ENCODE measurements at regions not wholly inside any gene's neighbourhood (a gene's known extent, or its start where the extent isn't known, plus 50 kb on each side); places are given as distances from the start of the nearest gene placed in this dataset.

DNA sequence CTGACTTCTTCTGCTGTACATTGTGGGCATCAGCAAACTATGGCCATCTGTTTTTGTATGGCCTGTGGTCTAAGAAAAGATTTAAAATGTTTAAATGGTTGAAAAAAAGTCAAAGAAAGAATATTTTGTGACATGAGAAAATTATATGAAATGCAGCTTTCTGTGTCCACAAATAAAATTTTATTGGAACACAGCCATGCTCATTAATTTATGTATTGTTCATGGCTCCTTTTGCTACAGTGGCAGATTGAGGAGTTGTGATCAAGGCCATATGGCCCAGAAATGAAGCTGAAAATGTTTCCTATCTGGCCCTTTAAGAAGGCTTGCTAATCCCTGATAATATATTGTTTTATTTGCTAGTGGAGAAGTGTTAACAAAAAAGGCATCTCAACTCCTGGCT, 162.0 kb downstream of the SLC4A3 start:
- H3K36me3 ChIP-seq (ENCODE audit: control insufficient read depth in 2 of 2, insufficient read depth in 2 of 2, low read length in 2 of 2), result no peaks in the 10 kb centered on the region
- no peak overlapping the region for H3K4me3 ChIP-seq (ENCODE audit: low read length in 2 of 2)
- no peak overlapping the region for H3K9ac ChIP-seq (ENCODE audit: low read depth in 1 of 2, low read length in 2 of 2)
- H3K4me1 ChIP-seq (ENCODE audit: control insufficient read depth in 2 of 2, insufficient read depth in 2 of 2, low read length in 2 of 2), result no peaks in the 10 kb centered on the region
- no peaks in the 10 kb centered on the region for H3K27me3 ChIP-seq (ENCODE audit: control insufficient read depth in 2 of 2, insufficient read depth in 2 of 2, low read length in 2 of 2)
- no peak overlapping the region for H3K27ac ChIP-seq (ENCODE audit: low read depth in 2 of 2, low read length in 2 of 2)
- no peaks in the 10 kb centered on the region for H3K9me3 ChIP-seq (ENCODE audit: control insufficient read depth in 2 of 2, low read length in 2 of 2)

DNA sequence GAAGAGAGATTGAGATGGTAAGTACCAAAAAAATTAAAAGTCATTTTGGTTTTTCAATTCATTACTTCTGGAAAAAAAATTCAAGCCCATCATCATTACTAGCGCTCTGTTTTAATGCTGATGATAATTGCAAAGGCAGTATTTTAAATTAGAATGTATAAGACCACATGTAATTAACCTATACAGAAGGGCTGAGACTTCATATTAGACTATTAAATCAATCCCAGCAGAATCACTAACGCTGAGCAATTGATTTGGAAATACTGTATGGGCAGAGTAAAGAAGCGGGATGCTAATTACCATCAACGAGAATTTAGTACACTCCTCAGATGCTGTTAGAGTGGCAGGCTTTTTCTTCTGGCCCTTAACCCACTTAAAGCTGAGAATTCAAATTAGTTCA, 165.0 kb downstream of the SLC4A3 start:
- H3K4me1 ChIP-seq (ENCODE audit: control insufficient read depth in 2 of 2, insufficient read depth in 2 of 2, low read length in 2 of 2), result no peaks in the 10 kb centered on the region
- H3K27me3 ChIP-seq (ENCODE audit: control insufficient read depth in 2 of 2, insufficient read depth in 2 of 2, low read length in 2 of 2), result no peaks in the 10 kb centered on the region
- H3K4me3 ChIP-seq (ENCODE audit: low read length in 2 of 2), result no peak overlapping the region
- H3K36me3 ChIP-seq (ENCODE audit: control insufficient read depth in 2 of 2, insufficient read depth in 2 of 2, low read length in 2 of 2), result no peaks in the 10 kb centered on the region
- no peak overlapping the region for H3K9ac ChIP-seq (ENCODE audit: low read depth in 1 of 2, low read length in 2 of 2)
- H3K27ac ChIP-seq (ENCODE audit: low read depth in 2 of 2, low read length in 2 of 2), result no peak overlapping the region
- H3K9me3 ChIP-seq (ENCODE audit: control insufficient read depth in 2 of 2, low read length in 2 of 2), result no peaks in the 10 kb centered on the region

DNA sequence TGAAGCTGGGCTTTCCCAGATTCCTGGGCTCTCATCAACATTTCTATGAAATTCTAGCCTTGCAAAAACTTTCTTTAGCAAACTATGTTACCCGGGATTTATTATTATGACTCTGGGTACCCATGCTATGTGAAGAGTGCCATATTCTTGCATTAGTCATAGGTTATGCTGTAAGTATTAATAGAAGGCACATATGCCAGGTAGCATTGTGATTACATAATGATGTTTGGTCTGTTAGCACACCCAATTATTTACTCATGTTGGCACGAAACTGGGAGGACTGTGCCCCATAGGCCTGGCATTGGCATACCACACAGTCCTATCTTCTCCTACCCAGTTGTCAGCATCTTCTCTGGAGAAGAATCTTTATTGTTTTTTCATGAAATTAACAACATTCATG, 171.0 kb downstream of the SLC4A3 start:
- no peaks in the 10 kb centered on the region for H3K36me3 ChIP-seq (ENCODE audit: control insufficient read depth in 2 of 2, insufficient read depth in 2 of 2, low read length in 2 of 2)
- H3K27me3 ChIP-seq (ENCODE audit: control insufficient read depth in 2 of 2, insufficient read depth in 2 of 2, low read length in 2 of 2), result no peaks in the 10 kb centered on the region
- H3K9ac ChIP-seq (ENCODE audit: low read depth in 1 of 2, low read length in 2 of 2), result no peak overlapping the region
- no peak overlapping the region for H3K4me3 ChIP-seq (ENCODE audit: low read length in 2 of 2)
- H3K4me1 ChIP-seq (ENCODE audit: control insufficient read depth in 2 of 2, insufficient read depth in 2 of 2, low read length in 2 of 2), result no peaks in the 10 kb centered on the region
- no peak overlapping the region for H3K27ac ChIP-seq (ENCODE audit: low read depth in 2 of 2, low read length in 2 of 2)
- no peaks in the 10 kb centered on the region for H3K9me3 ChIP-seq (ENCODE audit: control insufficient read depth in 2 of 2, low read length in 2 of 2)

DNA sequence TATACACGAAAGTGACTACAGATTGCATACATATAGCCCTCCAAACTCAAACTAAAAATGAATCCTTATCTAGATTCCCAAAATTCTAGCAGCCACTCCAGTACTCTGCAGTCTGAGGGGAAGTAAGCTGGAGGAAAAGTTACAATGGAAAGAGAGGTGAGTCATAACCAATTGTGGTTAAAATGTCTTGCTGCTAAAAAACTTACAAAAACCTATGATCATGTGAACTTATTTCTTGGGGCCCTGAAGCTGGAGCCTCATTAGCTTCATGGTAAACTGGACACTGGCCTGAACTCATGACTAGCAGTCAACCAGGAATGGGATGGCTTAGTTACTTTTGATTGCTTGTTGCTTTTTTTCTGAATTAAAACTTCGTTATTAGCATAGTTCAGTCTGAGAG, 175.9 kb downstream of the SLC4A3 start:
- no peaks in the 10 kb centered on the region for H3K36me3 ChIP-seq (ENCODE audit: control insufficient read depth in 2 of 2, insufficient read depth in 2 of 2, low read length in 2 of 2)
- H3K9ac ChIP-seq (ENCODE audit: low read depth in 1 of 2, low read length in 2 of 2), result no peak overlapping the region
- no peak overlapping the region for H3K4me3 ChIP-seq (ENCODE audit: low read length in 2 of 2)
- H3K4me1 ChIP-seq (ENCODE audit: control insufficient read depth in 2 of 2, insufficient read depth in 2 of 2, low read length in 2 of 2), result no peaks in the 10 kb centered on the region
- no peak overlapping the region for H3K27ac ChIP-seq (ENCODE audit: low read depth in 2 of 2, low read length in 2 of 2)
- H3K27me3 ChIP-seq (ENCODE audit: control insufficient read depth in 2 of 2, insufficient read depth in 2 of 2, low read length in 2 of 2), result no peaks in the 10 kb centered on the region
- H3K9me3 ChIP-seq (ENCODE audit: control insufficient read depth in 2 of 2, low read length in 2 of 2), result no peaks in the 10 kb centered on the region

DNA sequence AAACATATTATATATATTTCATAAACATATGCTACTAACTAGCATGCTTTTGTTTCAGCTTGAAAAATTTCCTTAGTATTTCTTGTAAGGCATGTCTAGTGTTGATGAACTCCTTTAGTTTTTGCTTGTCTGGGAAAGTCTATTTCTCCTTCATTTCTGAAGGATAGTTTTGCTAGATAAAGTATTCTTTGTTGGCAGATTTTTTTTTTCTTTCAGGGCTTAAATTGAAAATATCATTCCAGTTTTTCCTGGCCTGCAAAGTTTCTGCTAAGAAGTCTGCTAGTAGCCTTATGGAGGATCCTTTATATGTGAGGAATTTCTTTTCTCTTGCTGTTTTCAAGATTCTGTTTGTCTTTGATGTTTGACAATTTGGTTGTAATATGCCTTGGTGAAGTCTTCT, 183.5 kb downstream of the SLC4A3 start:
- H3K4me3 ChIP-seq (ENCODE audit: low read length in 2 of 2), result no peak overlapping the region
- H3K9ac ChIP-seq (ENCODE audit: low read depth in 1 of 2, low read length in 2 of 2), result no peak overlapping the region
- H3K9me3 ChIP-seq (ENCODE audit: control insufficient read depth in 2 of 2, low read length in 2 of 2), result no peaks in the 10 kb centered on the region
- H3K27me3 ChIP-seq (ENCODE audit: control insufficient read depth in 2 of 2, insufficient read depth in 2 of 2, low read length in 2 of 2), result no peaks in the 10 kb centered on the region
- no peaks in the 10 kb centered on the region for H3K36me3 ChIP-seq (ENCODE audit: control insufficient read depth in 2 of 2, insufficient read depth in 2 of 2, low read length in 2 of 2)
- H3K27ac ChIP-seq (ENCODE audit: low read depth in 2 of 2, low read length in 2 of 2), result no peak overlapping the region
- H3K4me1 ChIP-seq (ENCODE audit: control insufficient read depth in 2 of 2, insufficient read depth in 2 of 2, low read length in 2 of 2), result no peaks in the 10 kb centered on the region

DNA sequence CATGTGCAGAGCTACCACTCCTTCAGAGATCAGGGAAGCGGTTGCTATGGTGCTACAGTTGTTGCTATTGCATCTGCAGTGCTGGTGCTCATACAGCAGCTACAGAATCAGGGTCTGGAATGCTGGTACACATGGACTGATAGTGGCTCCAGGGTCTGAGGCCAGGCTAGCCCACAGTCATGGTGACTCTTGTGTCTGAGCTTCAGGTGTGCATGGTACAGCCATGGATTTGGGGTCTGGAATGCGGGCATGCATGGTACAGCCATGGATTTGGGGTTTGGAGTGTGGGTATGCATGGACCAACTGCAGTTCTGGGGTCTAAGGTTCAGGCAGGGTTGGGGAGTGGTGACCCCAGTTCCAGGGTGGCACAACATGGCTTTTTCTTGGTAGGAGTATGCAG, 185.2 kb downstream of the SLC4A3 start:
- Histone ChIP-seq H3K9me3 (ENCODE audit: control insufficient read depth in 2 of 2, low read length in 2 of 2) (no peaks in the 10 kb centered on the region), H3K4me3 (ENCODE audit: low read length in 2 of 2) (no peak overlapping the region), H3K4me1 (ENCODE audit: control insufficient read depth in 2 of 2, insufficient read depth in 2 of 2, low read length in 2 of 2) (no peaks in the 10 kb centered on the region), H3K27me3 (ENCODE audit: control insufficient read depth in 2 of 2, insufficient read depth in 2 of 2, low read length in 2 of 2) (no peaks in the 10 kb centered on the region), H3K27ac (ENCODE audit: low read depth in 2 of 2, low read length in 2 of 2) (no peak overlapping the region), H3K9ac (ENCODE audit: low read depth in 1 of 2, low read length in 2 of 2) (no peak overlapping the region), H3K36me3 (ENCODE audit: control insufficient read depth in 2 of 2, insufficient read depth in 2 of 2, low read length in 2 of 2) (no peaks in the 10 kb centered on the region)

DNA sequence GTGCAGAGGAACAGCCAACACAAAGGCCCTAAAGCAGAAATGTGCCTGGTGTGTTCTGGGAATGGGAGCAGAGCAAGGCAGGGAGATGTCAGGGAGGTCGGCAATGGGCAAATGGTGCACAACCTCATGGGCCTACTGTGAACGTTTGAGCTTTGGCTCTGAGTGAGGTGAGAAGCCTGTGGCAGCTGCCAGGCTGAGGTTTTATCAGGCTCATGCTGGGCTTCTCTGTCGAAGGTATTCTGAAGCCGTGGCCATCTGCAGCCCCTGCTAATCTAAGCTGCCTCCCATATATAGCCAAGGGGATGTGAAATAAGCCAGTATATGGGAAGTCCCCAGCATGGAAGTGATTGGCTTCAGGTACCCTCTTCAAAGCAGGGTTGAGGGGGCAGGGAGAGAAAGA, 193.3 kb downstream of the SLC4A3 start:
- no peaks in the 10 kb centered on the region for H3K36me3 ChIP-seq (ENCODE audit: control insufficient read depth in 2 of 2, insufficient read depth in 2 of 2, low read length in 2 of 2)
- no peaks in the 10 kb centered on the region for H3K4me1 ChIP-seq (ENCODE audit: control insufficient read depth in 2 of 2, insufficient read depth in 2 of 2, low read length in 2 of 2)
- H3K9me3 ChIP-seq (ENCODE audit: control insufficient read depth in 2 of 2, low read length in 2 of 2), result no peaks in the 10 kb centered on the region
- H3K4me3 ChIP-seq (ENCODE audit: low read length in 2 of 2), result no peak overlapping the region
- no peak overlapping the region for H3K27ac ChIP-seq (ENCODE audit: low read depth in 2 of 2, low read length in 2 of 2)
- no peak overlapping the region for H3K9ac ChIP-seq (ENCODE audit: low read depth in 1 of 2, low read length in 2 of 2)
- no peaks in the 10 kb centered on the region for H3K27me3 ChIP-seq (ENCODE audit: control insufficient read depth in 2 of 2, insufficient read depth in 2 of 2, low read length in 2 of 2)

DNA sequence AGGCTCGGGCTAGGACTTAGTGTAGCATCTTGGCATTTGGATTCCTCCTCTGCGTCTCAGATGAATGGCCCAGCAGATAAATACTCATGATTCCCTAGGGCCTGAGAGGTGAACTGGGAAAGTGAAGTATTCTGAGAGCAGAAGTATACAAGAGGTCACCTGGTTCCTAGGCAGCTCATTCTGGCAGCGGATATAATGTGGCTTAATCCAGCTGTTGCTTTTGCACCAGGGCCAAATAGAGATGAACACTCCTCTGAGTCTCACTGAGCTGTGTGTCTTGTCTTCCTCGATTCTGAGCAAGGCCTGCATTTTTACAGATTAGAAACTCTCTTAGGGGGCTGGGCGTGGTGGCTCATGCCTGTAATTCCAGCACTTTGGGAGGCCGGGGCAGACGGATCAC, 196.1 kb downstream of the SLC4A3 start:
- Histone ChIP-seq H3K27ac (ENCODE audit: low read depth in 2 of 2, low read length in 2 of 2) (no peak overlapping the region), H3K4me3 (ENCODE audit: low read length in 2 of 2) (no peak overlapping the region), H3K9me3 (ENCODE audit: control insufficient read depth in 2 of 2, low read length in 2 of 2) (no peaks in the 10 kb centered on the region), H3K4me1 (ENCODE audit: control insufficient read depth in 2 of 2, insufficient read depth in 2 of 2, low read length in 2 of 2) (no peaks in the 10 kb centered on the region), H3K36me3 (ENCODE audit: control insufficient read depth in 2 of 2, insufficient read depth in 2 of 2, low read length in 2 of 2) (no peaks in the 10 kb centered on the region), H3K27me3 (ENCODE audit: control insufficient read depth in 2 of 2, insufficient read depth in 2 of 2, low read length in 2 of 2) (no peaks in the 10 kb centered on the region), H3K9ac (ENCODE audit: low read depth in 1 of 2, low read length in 2 of 2) (no peak overlapping the region)

DNA sequence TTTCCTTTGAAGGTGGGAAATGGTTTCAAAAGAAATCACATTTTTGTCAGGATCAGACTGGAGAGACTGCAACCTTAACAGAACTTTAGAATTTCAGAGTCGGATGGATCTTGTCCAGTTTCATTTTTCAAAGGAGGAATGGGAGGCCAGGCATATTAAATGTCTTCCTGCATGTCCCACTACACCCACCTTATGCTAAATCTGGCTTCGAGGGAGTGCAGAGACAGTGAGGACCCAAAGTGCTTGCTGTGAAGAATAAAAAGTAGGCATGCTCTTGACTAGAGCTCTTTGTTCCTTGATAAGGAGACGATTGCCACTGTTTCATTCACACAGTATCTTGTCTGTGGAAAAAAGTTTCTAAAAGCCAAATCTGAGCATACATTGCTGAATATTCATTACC, 197.6 kb downstream of the SLC4A3 start:
- no peak overlapping the region for H3K27ac ChIP-seq (ENCODE audit: low read depth in 2 of 2, low read length in 2 of 2)
- H3K9ac ChIP-seq (ENCODE audit: low read depth in 1 of 2, low read length in 2 of 2), result no peak overlapping the region
- H3K36me3 ChIP-seq (ENCODE audit: control insufficient read depth in 2 of 2, insufficient read depth in 2 of 2, low read length in 2 of 2), result no peaks in the 10 kb centered on the region
- H3K27me3 ChIP-seq (ENCODE audit: control insufficient read depth in 2 of 2, insufficient read depth in 2 of 2, low read length in 2 of 2), result no peaks in the 10 kb centered on the region
- no peaks in the 10 kb centered on the region for H3K9me3 ChIP-seq (ENCODE audit: control insufficient read depth in 2 of 2, low read length in 2 of 2)
- H3K4me1 ChIP-seq (ENCODE audit: control insufficient read depth in 2 of 2, insufficient read depth in 2 of 2, low read length in 2 of 2), result no peaks in the 10 kb centered on the region
- no peak overlapping the region for H3K4me3 ChIP-seq (ENCODE audit: low read length in 2 of 2)

DNA sequence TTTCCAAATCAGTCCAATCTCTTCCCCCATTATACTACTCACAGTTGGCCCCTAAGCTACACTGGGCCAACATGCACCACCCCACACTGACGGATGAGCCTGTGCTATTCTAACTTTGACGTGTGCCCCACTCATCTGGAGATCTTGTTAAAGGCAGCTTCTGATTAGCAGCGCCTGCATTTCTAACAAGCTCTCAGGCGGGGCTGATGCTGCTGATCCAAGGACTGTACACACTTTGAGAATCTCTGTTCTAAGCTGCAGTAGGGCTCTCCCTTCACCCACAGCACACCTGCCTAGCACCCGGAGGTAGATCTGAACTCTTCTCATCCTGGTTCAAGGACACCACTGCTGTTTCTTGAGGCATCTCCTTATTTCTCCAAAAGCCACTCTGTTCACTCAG, 200.7 kb downstream of the SLC4A3 start:
- Histone ChIP-seq H3K9ac (ENCODE audit: low read depth in 1 of 2, low read length in 2 of 2) (no peak overlapping the region), H3K4me1 (ENCODE audit: control insufficient read depth in 2 of 2, insufficient read depth in 2 of 2, low read length in 2 of 2) (no peaks in the 10 kb centered on the region), H3K27ac (ENCODE audit: low read depth in 2 of 2, low read length in 2 of 2) (no peak overlapping the region), H3K9me3 (ENCODE audit: control insufficient read depth in 2 of 2, low read length in 2 of 2) (no peaks in the 10 kb centered on the region), H3K4me3 (ENCODE audit: low read length in 2 of 2) (no peak overlapping the region), H3K36me3 (ENCODE audit: control insufficient read depth in 2 of 2, insufficient read depth in 2 of 2, low read length in 2 of 2) (no peaks in the 10 kb centered on the region), H3K27me3 (ENCODE audit: control insufficient read depth in 2 of 2, insufficient read depth in 2 of 2, low read length in 2 of 2) (no peaks in the 10 kb centered on the region)

DNA sequence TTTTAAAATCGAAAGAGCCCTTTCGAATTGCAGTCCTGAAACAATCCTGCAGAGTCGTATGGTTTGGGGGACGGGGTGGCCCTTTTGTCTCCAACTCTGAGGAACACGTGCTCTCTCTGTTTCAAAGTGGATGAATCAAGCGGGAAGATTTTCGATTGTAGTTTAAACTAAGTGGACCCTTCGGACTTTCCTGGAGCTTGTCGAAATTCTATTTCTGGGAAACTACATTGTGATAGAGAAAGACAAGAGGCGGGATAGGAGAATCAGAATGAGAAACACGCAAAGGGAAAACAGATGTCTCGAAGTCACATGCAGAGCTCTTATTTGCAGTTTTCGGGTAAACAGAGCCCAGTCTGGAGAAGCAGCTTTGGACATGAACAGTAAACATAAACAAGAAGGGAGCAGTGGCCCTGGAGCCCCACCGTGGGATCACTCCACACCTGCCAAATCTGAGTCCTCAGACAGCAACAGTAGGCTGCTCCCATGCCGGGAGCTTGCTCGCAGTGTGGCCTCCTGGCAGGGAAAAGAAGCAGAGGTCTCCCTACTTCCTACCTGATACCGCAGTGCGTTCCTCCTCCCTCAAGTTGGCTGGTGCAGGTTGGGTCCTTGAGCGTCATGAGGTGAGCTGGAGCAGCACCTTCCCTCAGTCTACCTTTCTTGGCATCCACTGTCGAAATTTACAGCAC, 202.4 kb downstream of the SLC4A3 start:
- Histone ChIP-seq H3K4me1 (ENCODE audit: control insufficient read depth in 2 of 2, insufficient read depth in 2 of 2, low read length in 2 of 2) (no peaks in the 10 kb centered on the region), H3K27ac (ENCODE audit: low read depth in 2 of 2, low read length in 2 of 2) (no peak overlapping the region), H3K4me3 (ENCODE audit: low read length in 2 of 2) (no peak overlapping the region), H3K27me3 (ENCODE audit: control insufficient read depth in 2 of 2, insufficient read depth in 2 of 2, low read length in 2 of 2) (no peaks in the 10 kb centered on the region), H3K9ac (ENCODE audit: low read depth in 1 of 2, low read length in 2 of 2) (no peak overlapping the region), H3K36me3 (ENCODE audit: control insufficient read depth in 2 of 2, insufficient read depth in 2 of 2, low read length in 2 of 2) (no peaks in the 10 kb centered on the region), H3K9me3 (ENCODE audit: control insufficient read depth in 2 of 2, low read length in 2 of 2) (no peaks in the 10 kb centered on the region)

Data from mucosa of rectum (tissue), 2 donors.